ENCODE measurements at regions not wholly inside any gene's neighbourhood (a gene's known extent, or its start where the extent isn't known, plus 50 kb on each side); places are given as distances from the start of the nearest gene placed in this dataset.

DNA sequence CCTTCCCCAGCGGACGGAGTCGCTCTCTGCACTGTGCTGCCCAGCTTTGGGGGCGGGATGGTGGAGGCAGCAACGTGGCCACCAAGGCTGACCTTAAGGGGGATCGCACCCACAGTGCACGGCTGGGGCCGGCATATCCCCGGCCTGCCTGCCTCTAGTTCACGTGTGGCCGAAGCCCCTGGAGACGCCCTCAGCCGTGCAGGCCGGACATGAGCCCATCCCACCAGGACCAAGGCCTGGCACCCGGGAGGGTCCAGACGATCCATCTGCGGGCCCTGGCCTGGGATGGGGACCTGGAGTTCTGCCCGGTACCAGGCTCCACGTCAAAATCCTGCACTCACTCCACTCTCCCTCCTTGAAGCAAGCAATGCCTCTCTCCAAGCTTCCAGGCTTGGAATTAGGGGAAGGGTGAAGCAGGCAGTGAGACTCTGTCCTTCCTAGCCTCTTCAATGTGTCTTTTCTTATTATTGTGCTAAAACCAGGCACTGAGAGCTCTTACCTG lies 520.8 kb downstream of the REEP3 start:
- TF ChIP-seq, protein P1, sequence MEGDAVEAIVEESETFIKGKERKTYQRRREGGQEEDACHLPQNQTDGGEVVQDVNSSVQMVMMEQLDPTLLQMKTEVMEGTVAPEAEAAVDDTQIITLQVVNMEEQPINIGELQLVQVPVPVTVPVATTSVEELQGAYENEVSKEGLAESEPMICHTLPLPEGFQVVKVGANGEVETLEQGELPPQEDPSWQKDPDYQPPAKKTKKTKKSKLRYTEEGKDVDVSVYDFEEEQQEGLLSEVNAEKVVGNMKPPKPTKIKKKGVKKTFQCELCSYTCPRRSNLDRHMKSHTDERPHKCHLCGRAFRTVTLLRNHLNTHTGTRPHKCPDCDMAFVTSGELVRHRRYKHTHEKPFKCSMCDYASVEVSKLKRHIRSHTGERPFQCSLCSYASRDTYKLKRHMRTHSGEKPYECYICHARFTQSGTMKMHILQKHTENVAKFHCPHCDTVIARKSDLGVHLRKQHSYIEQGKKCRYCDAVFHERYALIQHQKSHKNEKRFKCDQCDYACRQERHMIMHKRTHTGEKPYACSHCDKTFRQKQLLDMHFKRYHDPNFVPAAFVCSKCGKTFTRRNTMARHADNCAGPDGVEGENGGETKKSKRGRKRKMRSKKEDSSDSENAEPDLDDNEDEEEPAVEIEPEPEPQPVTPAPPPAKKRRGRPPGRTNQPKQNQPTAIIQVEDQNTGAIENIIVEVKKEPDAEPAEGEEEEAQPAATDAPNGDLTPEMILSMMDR (IDR thresholded peaks at IDR 0.05), result no peak
- TF ChIP-seq EZH2 (IDR thresholded peaks at IDR 0.05; ENCODE audit: borderline replicate concordance, insufficient read depth, low read depth, low read length, poor library complexity, severe bottlenecking), result no peak

All from B cell (primary cell).